ENCODE measurements at regions not wholly inside any gene's neighbourhood (a gene's known extent, or its start where the extent isn't known, plus 50 kb on each side); places are given as distances from the start of the nearest gene placed in this dataset.

DNA sequence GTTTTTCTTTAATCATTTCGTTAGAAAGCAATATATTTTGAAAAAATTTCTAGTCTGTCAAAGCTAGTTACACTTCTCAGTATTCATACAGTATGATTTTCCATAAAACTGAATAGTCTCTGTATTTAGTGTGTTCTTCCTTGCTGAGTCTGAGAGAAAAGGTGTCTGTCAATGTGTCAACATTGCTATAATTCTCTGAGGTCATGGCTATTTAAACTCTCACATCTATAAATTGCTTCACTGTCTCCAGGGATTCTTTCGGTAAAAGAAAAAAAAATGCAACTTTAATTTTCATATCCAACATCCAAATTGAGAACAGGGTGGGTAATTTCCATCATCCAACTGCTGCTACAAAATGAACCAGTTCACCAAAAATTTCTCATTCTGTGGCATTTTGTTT lies 319.7 kb upstream of the GHITM start:
- Histone ChIP-seq H2AFZ (ENCODE audit: low read depth, low read length) (no peak overlapping the region), H3K4me1 (ENCODE audit: control insufficient read depth, extremely low read depth, insufficient read depth, low read length) (no peaks in the 10 kb centered on the region), H3K9me3 (replicated peaks; ENCODE audit: control insufficient read depth, insufficient read depth, low read length) (no peaks in the 10 kb centered on the region), H3K4me3 (replicated peaks in 1 of 3; ENCODE audit: insufficient read depth in 1 of 3, low read depth in 1 of 3, low read length in 3 of 3) (no peak overlapping the region), H4K20me1 (replicated peaks; ENCODE audit: control insufficient read depth, extremely low read depth, insufficient read depth, low read length) (no peaks in the 10 kb centered on the region), H3K27ac (ENCODE audit: insufficient read depth, low read depth, low read length) (no peak overlapping the region), H3K9me1 (replicated peaks; ENCODE audit: control insufficient read depth, extremely low read depth, insufficient read depth, low read length) (no peaks in the 10 kb centered on the region), H3K27me3 (ENCODE audit: control insufficient read depth in 2 of 2, insufficient read depth in 2 of 2, low read length in 2 of 2) (no peaks in the 10 kb centered on the region), H3K9ac (replicated peaks; ENCODE audit: extremely low read depth, insufficient read depth, low read length) (no peak overlapping the region), H3K79me2 (ENCODE audit: control insufficient read depth, insufficient read depth, low read length) (no peaks in the 10 kb centered on the region), H3K36me3 (ENCODE audit: control insufficient read depth in 2 of 2, extremely low read depth in 1 of 2, insufficient read depth in 2 of 2, low read length in 2 of 2) (no peaks in the 10 kb centered on the region), H3K4me2 (ENCODE audit: insufficient read depth, low read length) (no peak overlapping the region)
- no peak for TF ChIP-seq MYC (IDR thresholded peaks at IDR 0.05; ENCODE audit: low read depth, low read length)
- no peak for TF ChIP-seq FOS (IDR thresholded peaks at IDR 0.05; ENCODE audit: borderline replicate concordance, insufficient read depth, low read length)
- TF ChIP-seq, protein P1, sequence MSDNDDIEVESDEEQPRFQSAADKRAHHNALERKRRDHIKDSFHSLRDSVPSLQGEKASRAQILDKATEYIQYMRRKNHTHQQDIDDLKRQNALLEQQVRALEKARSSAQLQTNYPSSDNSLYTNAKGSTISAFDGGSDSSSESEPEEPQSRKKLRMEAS (IDR thresholded peaks at IDR 0.05; ENCODE audit: insufficient read depth, insufficient read length), result no peak
- no peak for TF ChIP-seq POLR2A (IDR thresholded peaks at IDR 0.05; ENCODE audit: low read depth, low read length)
- TF ChIP-seq POLR2AphosphoS5 (IDR thresholded peaks at IDR 0.05; ENCODE audit: insufficient read depth, low read depth, low read length), result no peak
- TF ChIP-seq, protein P2, sequence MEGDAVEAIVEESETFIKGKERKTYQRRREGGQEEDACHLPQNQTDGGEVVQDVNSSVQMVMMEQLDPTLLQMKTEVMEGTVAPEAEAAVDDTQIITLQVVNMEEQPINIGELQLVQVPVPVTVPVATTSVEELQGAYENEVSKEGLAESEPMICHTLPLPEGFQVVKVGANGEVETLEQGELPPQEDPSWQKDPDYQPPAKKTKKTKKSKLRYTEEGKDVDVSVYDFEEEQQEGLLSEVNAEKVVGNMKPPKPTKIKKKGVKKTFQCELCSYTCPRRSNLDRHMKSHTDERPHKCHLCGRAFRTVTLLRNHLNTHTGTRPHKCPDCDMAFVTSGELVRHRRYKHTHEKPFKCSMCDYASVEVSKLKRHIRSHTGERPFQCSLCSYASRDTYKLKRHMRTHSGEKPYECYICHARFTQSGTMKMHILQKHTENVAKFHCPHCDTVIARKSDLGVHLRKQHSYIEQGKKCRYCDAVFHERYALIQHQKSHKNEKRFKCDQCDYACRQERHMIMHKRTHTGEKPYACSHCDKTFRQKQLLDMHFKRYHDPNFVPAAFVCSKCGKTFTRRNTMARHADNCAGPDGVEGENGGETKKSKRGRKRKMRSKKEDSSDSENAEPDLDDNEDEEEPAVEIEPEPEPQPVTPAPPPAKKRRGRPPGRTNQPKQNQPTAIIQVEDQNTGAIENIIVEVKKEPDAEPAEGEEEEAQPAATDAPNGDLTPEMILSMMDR (IDR thresholded peaks at IDR 0.05; ENCODE audit: extremely low read depth in 1 of 2, insufficient read depth in 1 of 2, low read depth in 1 of 2, low read length in 2 of 2), result no peak
- no peak for TF ChIP-seq EZH2 (IDR thresholded peaks at IDR 0.05; ENCODE audit: borderline replicate concordance, low read depth, low read length, severe bottlenecking)
- TF ChIP-seq JUN (IDR thresholded peaks at IDR 0.05; ENCODE audit: borderline replicate concordance, insufficient read depth, insufficient read length, low read depth), result no peak
- TF ChIP-seq GATA2 (IDR thresholded peaks at IDR 0.05; ENCODE audit: insufficient read depth, insufficient read length, low read depth, low read length), result no peak
- CTCF ChIA-PET, result no interaction called here
- intact Hi-C loops (cut with micrococcal nuclease) (no loop called here), dilution Hi-C loops (cut with MboI; ENCODE audit: extremely low pct_ligation_motif_present, low sequenced_read_pairs) (no loop called here)
- no TSS peak for BruUV-seq (replicated peaks)
- POLR2A ChIA-PET, result no interaction called here
- FAIRE-seq (no peak), DNase-seq (ENCODE audit: low read depth, low spot score) (no peak)

All from endothelial cell of umbilical vein (primary cell).